GM12892 (cell line): ENCODE measurements at regions not wholly inside any gene's neighbourhood (a gene's known extent, or its start where the extent isn't known, plus 50 kb on each side); places are given as distances from the start of the nearest gene placed in this dataset.

Experiments used
- POLR2A ChIP-seq: IDR thresholded peaks from 2 replicates; pipeline ENCODE4 v1.6.1; 2011; ENCODE audit warnings: low read depth, low read length, control low read depth
- POLR2AphosphoS5 ChIP-seq: IDR thresholded peaks from 2 replicates; pipeline ENCODE4 v1.6.1; 2011; ENCODE audit warnings: low read depth, low read length, control low read depth
- TAF1 ChIP-seq: IDR thresholded peaks from 2 replicates; pipeline ENCODE4 v1.6.1; 2011; ENCODE audit warnings: low read depth, mild to moderate bottlenecking, control low read depth, low read length, borderline replicate concordance

- TF ChIP-seq POLR2A (no peak), POLR2AphosphoS5 (no peak), TAF1 (no peak)
These were observed 926.6 kb upstream of the AUTS2 start for GRCh38 chr7:68671671-68672070.
